Retinal pigment epithelial cell (primary cell): ENCODE measurements at regions not wholly inside any gene's neighbourhood (a gene's known extent, or its start where the extent isn't known, plus 50 kb on each side); places are given as distances from the start of the nearest gene placed in this dataset.

Experiments
- DNase-seq: peaks from one replicate; pipeline ENCODE4 v3.0.0-alpha.2; 2010; ENCODE audit warnings: low read depth
- H3K4me3 ChIP-seq: 2 replicates; pipeline ENCODE4 v1.5.1; 2011; ENCODE audit warnings: mild to moderate bottlenecking, low read length, control low read depth, moderate library complexity
- TF ChIP-seq, protein P1 (sequence below): conservative IDR thresholded peaks from 2 replicates; pipeline ENCODE4 v1.5.1; 2011; ENCODE audit warnings: low read depth, low read length, control low read depth, inconsistent platforms

DNA sequence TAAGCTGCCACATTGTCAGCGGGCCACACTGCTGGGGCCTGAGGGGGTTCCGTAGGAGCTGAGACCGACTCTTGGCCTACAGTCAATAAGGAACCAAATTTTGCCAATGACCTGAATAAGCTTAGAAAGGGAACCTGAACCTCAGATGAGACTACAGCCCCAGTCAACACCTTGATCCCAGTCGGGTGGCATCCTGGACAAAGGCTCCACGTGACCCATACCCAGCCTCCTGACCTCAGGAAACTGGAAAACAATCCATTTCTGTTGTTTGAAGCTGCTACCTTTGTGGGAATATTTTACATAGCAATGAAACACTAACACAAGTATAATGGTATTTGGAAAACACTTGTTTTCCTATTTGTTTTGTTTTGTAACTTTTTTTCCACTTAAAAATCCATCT is 179.9 kb upstream of the RALGAPA2 start:
- TF ChIP-seq, protein P1, sequence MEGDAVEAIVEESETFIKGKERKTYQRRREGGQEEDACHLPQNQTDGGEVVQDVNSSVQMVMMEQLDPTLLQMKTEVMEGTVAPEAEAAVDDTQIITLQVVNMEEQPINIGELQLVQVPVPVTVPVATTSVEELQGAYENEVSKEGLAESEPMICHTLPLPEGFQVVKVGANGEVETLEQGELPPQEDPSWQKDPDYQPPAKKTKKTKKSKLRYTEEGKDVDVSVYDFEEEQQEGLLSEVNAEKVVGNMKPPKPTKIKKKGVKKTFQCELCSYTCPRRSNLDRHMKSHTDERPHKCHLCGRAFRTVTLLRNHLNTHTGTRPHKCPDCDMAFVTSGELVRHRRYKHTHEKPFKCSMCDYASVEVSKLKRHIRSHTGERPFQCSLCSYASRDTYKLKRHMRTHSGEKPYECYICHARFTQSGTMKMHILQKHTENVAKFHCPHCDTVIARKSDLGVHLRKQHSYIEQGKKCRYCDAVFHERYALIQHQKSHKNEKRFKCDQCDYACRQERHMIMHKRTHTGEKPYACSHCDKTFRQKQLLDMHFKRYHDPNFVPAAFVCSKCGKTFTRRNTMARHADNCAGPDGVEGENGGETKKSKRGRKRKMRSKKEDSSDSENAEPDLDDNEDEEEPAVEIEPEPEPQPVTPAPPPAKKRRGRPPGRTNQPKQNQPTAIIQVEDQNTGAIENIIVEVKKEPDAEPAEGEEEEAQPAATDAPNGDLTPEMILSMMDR = no peak
- DNase-seq = no peak
- H3K4me3 ChIP-seq = no peak overlapping the region

GRCh38 chr20:20890751-20891150 is 178.3 kb upstream of the RALGAPA2 start:
- TF ChIP-seq, protein P1 = no peak

GRCh38 chr20:20888936-20889335 is 176.5 kb upstream of the RALGAPA2 start:
- TF ChIP-seq, protein P1 = no peak
- DNase-seq = no peak
- no peak overlapping the region for H3K4me3 ChIP-seq

More at GRCh38 chr20:20890751-20891150, 178.3 kb upstream of the RALGAPA2 start:
- DNase-seq = no peak
- no peak overlapping the region for H3K4me3 ChIP-seq

DNA sequence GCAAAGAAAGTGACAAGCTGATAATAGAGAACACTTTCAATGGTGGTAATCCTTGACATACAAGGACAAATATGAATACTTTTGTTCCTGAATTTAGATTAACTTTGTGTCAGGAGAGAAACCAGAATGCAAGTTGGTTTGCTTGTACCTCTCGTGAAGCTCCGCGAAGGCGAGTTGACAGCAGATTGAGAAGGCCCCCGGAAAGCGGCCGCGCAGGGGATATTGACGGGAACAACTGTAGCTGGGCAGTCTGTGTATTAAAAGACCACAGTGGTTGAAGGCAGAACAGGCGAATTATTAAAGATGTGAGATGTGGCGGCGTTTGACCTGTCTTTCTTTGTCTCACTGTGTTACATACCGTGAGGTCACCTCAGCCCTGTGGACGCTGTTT is 175.8 kb upstream of the RALGAPA2 start:
- no peak overlapping the region for H3K4me3 ChIP-seq
- TF ChIP-seq, protein P1 = no peak
- DNase-seq = no peak

DNA sequence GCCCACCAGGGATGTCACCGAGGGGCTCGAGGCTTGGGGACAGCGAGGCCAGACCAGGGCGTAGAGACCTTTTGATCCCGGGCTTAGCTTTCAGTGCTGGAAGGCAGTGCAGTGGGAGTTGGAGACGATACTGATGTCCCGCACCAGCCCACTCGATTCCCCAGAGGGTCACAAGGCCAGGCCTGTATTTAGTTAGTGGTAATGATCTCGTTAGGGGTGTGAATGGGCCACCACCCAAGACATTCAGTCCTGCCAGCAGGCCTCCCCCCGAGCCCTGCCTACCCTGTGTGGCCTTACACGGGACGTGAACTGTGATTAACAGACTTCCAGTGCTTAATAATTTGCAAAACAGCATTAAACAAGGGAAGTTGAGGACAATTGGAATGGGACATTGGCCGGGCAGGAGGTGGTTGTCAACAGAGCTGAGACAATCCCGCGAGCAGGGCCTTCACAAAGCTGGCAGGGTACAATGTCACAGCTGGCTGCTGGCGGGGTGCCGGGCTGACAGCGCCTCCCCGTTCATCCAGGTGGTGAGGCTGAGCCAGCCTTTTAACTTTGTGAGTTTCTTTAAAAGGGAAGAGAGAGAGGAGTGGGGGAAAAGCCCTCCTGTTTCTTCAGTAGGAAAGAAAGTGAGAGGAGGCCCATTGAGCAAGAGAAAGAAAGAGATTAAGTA is 175.3 kb upstream of the RALGAPA2 start:
- TF ChIP-seq, protein P1 = no peak
- no peak for DNase-seq
- H3K4me3 ChIP-seq = no peak overlapping the region

DNA sequence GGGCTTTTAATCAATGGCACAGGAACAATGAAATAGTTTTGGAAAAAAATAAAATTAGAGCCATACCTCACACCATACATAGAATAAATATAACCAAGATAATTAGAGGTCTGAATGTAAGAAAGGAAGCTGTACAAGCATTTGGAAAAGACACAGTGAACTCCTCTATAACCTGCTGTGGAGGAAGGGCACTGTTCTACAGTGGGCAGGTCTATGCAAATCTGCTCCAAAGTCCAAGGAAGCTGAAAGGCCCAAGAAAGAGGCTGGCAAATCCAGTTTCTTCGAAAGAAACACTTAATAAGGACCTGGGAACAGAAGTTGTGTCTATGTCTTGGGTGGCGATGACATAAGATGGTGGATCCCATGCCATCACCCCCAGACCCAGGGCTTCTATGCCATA is 169.4 kb upstream of the RALGAPA2 start:
- TF ChIP-seq, protein P1 = no peak
- DNase-seq = no peak
- H3K4me3 ChIP-seq = no peak overlapping the region

GRCh38 chr20:20877079-20877478 is 164.6 kb upstream of the RALGAPA2 start:
- H3K4me3 ChIP-seq = no peak overlapping the region
- TF ChIP-seq, protein P1 = no peak
- DNase-seq = no peak
